Psoas muscle (tissue), 7 donors: ENCODE measurements at regions not wholly inside any gene's neighbourhood (a gene's known extent, or its start where the extent isn't known, plus 50 kb on each side); places are given as distances from the start of the nearest gene placed in this dataset.

ENCODE experiments used
- ATAC-seq, 4 donors: fragments of 200-7000 bp; cut with Tn5 transposase; one replicate each; pipeline ENCODE4 v1.9.1; 2020; ENCODE audit warnings: moderate library complexity in 3 of 4, mild to moderate bottlenecking in 2 of 4
- DNase-seq, 2 donors: peaks; one replicate each; pipeline ENCODE4 v3.0.0-alpha.2; 2020
- H3K27ac ChIP-seq: fragments of 200-600 bp; one replicate; pipeline ENCODE4 v1.8.0; 2022
- H3K27me3 ChIP-seq, 3 donors: fragments of 200-600 bp in 1 of 3; one replicate each; pipeline versions ENCODE4 v1.6.1 to v1.8.0; 2013 to 2022; ENCODE audit warnings: low read length in 2 of 3, mild to moderate bottlenecking in 2 of 3, moderate library complexity in 1 of 3; ENCODE audit not compliant: insufficient read depth in 3 of 3
- H3K36me3 ChIP-seq, 2 donors: fragments of 200-600 bp in 1 of 2; one replicate each; pipeline versions ENCODE4 v1.6.1 to v1.8.0; 2013 to 2022; ENCODE audit warnings: low read depth in 1 of 2, mild to moderate bottlenecking in 1 of 2, moderate library complexity in 1 of 2; ENCODE audit not compliant: insufficient read depth in 1 of 2
- H3K4me1 ChIP-seq: fragments of 200-600 bp; one replicate; pipeline ENCODE4 v1.8.0; 2022
- H3K4me3 ChIP-seq: fragments of 200-600 bp; one replicate; pipeline ENCODE4 v1.8.0; 2022; ENCODE audit warnings: mild to moderate bottlenecking
- H3K9me3 ChIP-seq: fragments of 200-600 bp; one replicate; pipeline ENCODE4 v1.8.0; 2022
- CTCF ChIP-seq: fragments of 200-600 bp; IDR thresholded peaks from one replicate; pipeline ENCODE4 v1.8.0; 2022; ENCODE audit warnings: antibody characterized with exemption
- WGBS, 3 donors: extraction: QIAGEN DNeasy Blood & Tissue Kit; methylation state at CpG; one replicate each; pipeline versions ENCODE4 v1.1.6 to v1.1.7; 2013; 5-methylcytosine and 5-hydroxymethylcytosine counted together
- intact Hi-C, 2 donors: fragments of 100-400 bp; cut with DNase I; formaldehyde crosslinking; loops; one replicate each; pipeline versions ENCODE4 v1.11.0 to v1.14.2; 2022
- donor health status: healthy with polysubstance abuse.
- donor health status: DM: no; HTN: no; CAD: no; lungs with moderate emphysema.
- donor health status: Bipolar disorder and iron deficiency.
- donor health status: healthy.
- donor health status: DM: yes; HTN: yes; CAD: no.
- donor health status: DM: no; HTN: no; CAD: no.
- donor health status: DM: yes; HTN: yes; CAD: no.

- Histone ChIP-seq H3K27me3 (no peaks in the 10 kb centered on the region), H3K4me3 (no peak overlapping the region), H3K36me3 (no peaks in the 10 kb centered on the region), H3K4me1 (no peaks in the 10 kb centered on the region), H3K9me3 (no peaks in the 10 kb centered on the region), H3K27ac (no peak overlapping the region)
- WGBS, 3 donors, result 63 to 88% (median 68%) methylated on average over 1 of the region's 1 CpG
- DNase-seq (no peak), ATAC-seq (no peak)
- no peak for TF ChIP-seq CTCF
- intact Hi-C loops, result no loop called here
Measured at GRCh38 chr10:9470581-9470980, 1416.1 kb downstream of the GATA3 start.

GRCh38 chr10:9501944-9502343 lies 1447.5 kb downstream of the GATA3 start:
- H3K4me1 ChIP-seq, result no peaks in the 10 kb centered on the region
- intact Hi-C loops, result no loop called here
- H3K4me3 ChIP-seq, result no peak overlapping the region
- no peak for TF ChIP-seq CTCF
- no peak for ATAC-seq
- H3K36me3 ChIP-seq, result no peaks in the 10 kb centered on the region
- no peaks in the 10 kb centered on the region for H3K27me3 ChIP-seq
- no peak for DNase-seq
- 89 to 95% (median 95%) methylated on average over 3 of the region's 3 CpGs for WGBS, 3 donors
- no peaks in the 10 kb centered on the region for H3K9me3 ChIP-seq
- H3K27ac ChIP-seq, result no peak overlapping the region

GRCh38 chr10:9504227-9504626 lies 1449.7 kb downstream of the GATA3 start:
- Histone ChIP-seq H3K36me3 (no peaks in the 10 kb centered on the region), H3K4me1 (no peaks in the 10 kb centered on the region), H3K4me3 (no peak overlapping the region), H3K27me3 (no peaks in the 10 kb centered on the region), H3K9me3 (no peaks in the 10 kb centered on the region), H3K27ac (no peak overlapping the region)
- 82 to 89% (median 84%) methylated on average over 2 of the region's 2 CpGs for WGBS, 3 donors
- DNase-seq (no peak), ATAC-seq (no peak)
- TF ChIP-seq CTCF, result no peak
- intact Hi-C loops, result no loop called here

GRCh38 chr10:9505546-9505945 lies 1451.1 kb downstream of the GATA3 start:
- no peak for TF ChIP-seq CTCF
- Histone ChIP-seq H3K4me1 (no peaks in the 10 kb centered on the region), H3K27me3 (no peaks in the 10 kb centered on the region), H3K9me3 (no peaks in the 10 kb centered on the region), H3K4me3 (no peak overlapping the region), H3K36me3 (no peaks in the 10 kb centered on the region), H3K27ac (no peak overlapping the region)
- WGBS, 3 donors, result 20 to 39% (median 25%) methylated on average over 2 of the region's 2 CpGs
- intact Hi-C loops, result no loop called here
- DNase-seq (no peak), ATAC-seq (no peak)

- no peak for TF ChIP-seq CTCF
- H3K4me3 ChIP-seq, result no peak overlapping the region
- WGBS, 3 donors, result 8 to 18% (median 18%) methylated on average over 2 of the region's 2 CpGs
- no peak for ATAC-seq
- no peaks in the 10 kb centered on the region for H3K9me3 ChIP-seq
- intact Hi-C loops, result no loop called here
- H3K36me3 ChIP-seq, result no peaks in the 10 kb centered on the region
- no peaks in the 10 kb centered on the region for H3K4me1 ChIP-seq
- H3K27ac ChIP-seq, result no peak overlapping the region
- DNase-seq, result no peak
- H3K27me3 ChIP-seq, result no peaks in the 10 kb centered on the region
Measured at GRCh38 chr10:9508606-9509005, 1454.1 kb downstream of the GATA3 start.
